AG09319 (cell line): ENCODE measurements at regions not wholly inside any gene's neighbourhood (a gene's known extent, or its start where the extent isn't known, plus 50 kb on each side); places are given as distances from the start of the nearest gene placed in this dataset.
"Not testable (repeated sequence)": the region's sequence is repeated elsewhere in the genome, so short reads cannot be mapped to it uniquely, and the experiment has no call there.

Experiments
- DNase-seq: peaks from one replicate; pipeline ENCODE4 v3.0.0-alpha.2; 2010; ENCODE audit warnings: low read depth; ENCODE audit errors: extremely low read depth
- CTCF ChIP-seq: IDR thresholded peaks from 2 replicates; pipeline ENCODE4 v1.5.1; 2011; ENCODE audit warnings: low read depth, mild to moderate bottlenecking, inconsistent platforms, low read length, moderate library complexity

GRCh38 chr14:37779480-37779879, 184.1 kb downstream of the TTC6 start:
- TF ChIP-seq CTCF, result no peak
- no peak for DNase-seq

GRCh38 chr14:37780731-37781130, 185.3 kb downstream of the TTC6 start:
- not testable (repeated sequence) for DNase-seq

- not testable (repeated sequence) for DNase-seq
These were observed 188.9 kb downstream of the TTC6 start for GRCh38 chr14:37784203-37784826.

GRCh38 chr14:37784827-37785223, 189.4 kb downstream of the TTC6 start:
- not testable (repeated sequence) for DNase-seq

- not testable (repeated sequence) for DNase-seq
These were observed 189.9 kb downstream of the TTC6 start for GRCh38 chr14:37785298-37785697.

- DNase-seq, result not testable (repeated sequence)
These were observed 190.7 kb downstream of the TTC6 start for GRCh38 chr14:37786114-37786625.

GRCh38 chr14:37787879-37788494, 192.6 kb downstream of the TTC6 start:
- DNase-seq, result no peak
- TF ChIP-seq CTCF, result no peak

- no peak for DNase-seq
- no peak for TF ChIP-seq CTCF
These were observed 196.1 kb downstream of the TTC6 start for GRCh38 chr14:37791384-37792036.

- no peak for DNase-seq
- no peak for TF ChIP-seq CTCF
These were observed 196.7 kb downstream of the TTC6 start for GRCh38 chr14:37792124-37792523.
